GM12891 (cell line): ENCODE measurements at regions not wholly inside any gene's neighbourhood (a gene's known extent, or its start where the extent isn't known, plus 50 kb on each side); places are given as distances from the start of the nearest gene placed in this dataset.

ENCODE experiments used
- DNase-seq: peaks from one replicate; pipeline ENCODE4 v3.0.0; 2011; ENCODE audit warnings: low spot score; ENCODE audit not compliant: insufficient read length
- FAIRE-seq: peaks from 2 replicates; lab custom pipeline; 2011; peaks lifted over from hg19 to GRCh38; lab: Jason Lieb, UNC
- PAX5 ChIP-seq: IDR thresholded peaks from 2 replicates; pipeline ENCODE4 v1.6.1; 2011; ENCODE audit warnings: low read length, moderate library complexity, mild to moderate bottlenecking; ENCODE audit not compliant: insufficient read depth, severe bottlenecking
- POLR2A ChIP-seq: IDR thresholded peaks from 2 replicates; pipeline ENCODE4 v1.6.1; 2011; ENCODE audit warnings: low read depth, low read length, control low read depth
- POLR2AphosphoS5 ChIP-seq: IDR thresholded peaks from 2 replicates; pipeline ENCODE4 v1.6.1; 2011; ENCODE audit warnings: low read depth, low read length, control low read depth
- POU2F2 ChIP-seq: IDR thresholded peaks from 2 replicates; pipeline ENCODE4 v1.6.1; 2011; ENCODE audit warnings: low read depth, mild to moderate bottlenecking, control low read depth, low read length, moderate library complexity
- SPI1 ChIP-seq: IDR thresholded peaks from 2 replicates; pipeline ENCODE4 v1.6.1; 2011; ENCODE audit warnings: low read depth, low read length, control low read depth
- TAF1 ChIP-seq: IDR thresholded peaks from 2 replicates; pipeline ENCODE4 v1.6.1; 2011; ENCODE audit warnings: low read depth, low read length, control low read depth

GRCh38 chr18:26723981-26724380, 141.5 kb downstream of the AQP4 start:
- no peak for TF ChIP-seq PAX5
- TF ChIP-seq POU2F2 = no peak
- TF ChIP-seq POLR2AphosphoS5 = no peak
- no peak for TF ChIP-seq TAF1
- TF ChIP-seq POLR2A = no peak
- TF ChIP-seq SPI1 = no peak

GRCh38 chr18:26722565-26722931, 143.0 kb downstream of the AQP4 start:
- TF ChIP-seq PAX5 (no peak), POLR2A (no peak), TAF1 (no peak), POU2F2 (no peak), POLR2AphosphoS5 (no peak), SPI1 (no peak)
- FAIRE-seq = no peak
- no peak for DNase-seq

More at GRCh38 chr18:26723981-26724380, 141.5 kb downstream of the AQP4 start:
- no peak for FAIRE-seq
- DNase-seq = no peak

DNA sequence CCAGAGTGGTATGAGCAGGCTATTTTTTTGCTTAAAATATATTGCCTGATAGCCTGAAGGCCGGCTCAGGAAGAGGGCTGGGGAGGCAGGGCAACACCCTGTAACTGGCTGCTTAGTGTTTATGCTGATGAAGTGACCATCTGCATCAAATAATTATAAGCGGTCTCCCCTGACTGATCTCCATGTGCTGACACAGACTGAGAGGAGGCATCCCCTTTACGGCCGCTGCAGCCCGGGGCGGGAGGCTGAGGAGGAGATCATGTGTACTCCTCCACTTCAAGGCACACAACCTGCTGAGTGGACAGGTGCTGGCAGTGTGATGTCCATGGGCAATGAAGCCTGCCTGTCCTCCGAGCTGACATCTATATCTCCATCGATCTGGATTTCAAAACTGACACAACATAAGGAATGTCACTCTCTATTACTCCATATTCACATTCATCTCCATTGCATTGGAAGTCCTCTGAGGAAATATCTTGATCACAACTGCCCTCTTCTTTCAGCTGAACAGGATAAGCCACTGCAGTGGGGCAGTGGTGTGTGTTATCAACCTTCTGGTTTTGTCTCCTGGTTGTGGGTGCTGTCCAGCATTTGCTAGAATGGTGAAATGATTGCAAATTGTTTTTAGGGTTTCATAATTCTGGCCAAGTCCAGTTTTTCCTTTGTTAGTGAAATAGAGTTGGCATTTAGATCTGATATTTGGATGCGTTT, 143.5 kb downstream of the AQP4 start:
- FAIRE-seq (no peak), DNase-seq (no peak)
- no peak for TF ChIP-seq POU2F2
- TF ChIP-seq SPI1 = no peak
- no peak for TF ChIP-seq TAF1
- no peak for TF ChIP-seq PAX5
- no peak for TF ChIP-seq POLR2A
- no peak for TF ChIP-seq POLR2AphosphoS5

- TF ChIP-seq PAX5 = no peak
- no peak for TF ChIP-seq POLR2A
- TF ChIP-seq POU2F2 = no peak
- TF ChIP-seq POLR2AphosphoS5 = no peak
- TF ChIP-seq TAF1 = no peak
- TF ChIP-seq SPI1 = no peak
- FAIRE-seq = no peak
- no peak for DNase-seq
These were observed 145.6 kb downstream of the AQP4 start for GRCh38 chr18:26719896-26720295.

GRCh38 chr18:26717123-26717719, 148.3 kb downstream of the AQP4 start:
- no peak for FAIRE-seq
- TF ChIP-seq POLR2AphosphoS5 (no peak), TAF1 (no peak), POLR2A (no peak), POU2F2 (no peak), PAX5 (no peak), SPI1 (no peak)

GRCh38 chr18:26714739-26715138, 150.8 kb downstream of the AQP4 start:
- FAIRE-seq (no peak), DNase-seq (no peak)
- TF ChIP-seq POLR2AphosphoS5 (no peak), SPI1 (no peak), PAX5 (no peak), POU2F2 (no peak), POLR2A (no peak)

More at GRCh38 chr18:26717123-26717719, 148.3 kb downstream of the AQP4 start:
- no peak for DNase-seq

- TF ChIP-seq TAF1 (no peak), SPI1 (no peak), POU2F2 (no peak), POLR2AphosphoS5 (no peak), PAX5 (no peak), POLR2A (no peak)
- no peak for FAIRE-seq
These were observed 153.8 kb downstream of the AQP4 start for GRCh38 chr18:26711756-26712155.

GRCh38 chr18:26710470-26711096, 154.9 kb downstream of the AQP4 start:
- FAIRE-seq (peak; percentile 79), DNase-seq (peak; percentile 12)
- TF ChIP-seq POU2F2 (no peak), SPI1 (no peak), TAF1 (no peak), PAX5 (no peak)

More at GRCh38 chr18:26711756-26712155, 153.8 kb downstream of the AQP4 start:
- no peak for DNase-seq

DNA sequence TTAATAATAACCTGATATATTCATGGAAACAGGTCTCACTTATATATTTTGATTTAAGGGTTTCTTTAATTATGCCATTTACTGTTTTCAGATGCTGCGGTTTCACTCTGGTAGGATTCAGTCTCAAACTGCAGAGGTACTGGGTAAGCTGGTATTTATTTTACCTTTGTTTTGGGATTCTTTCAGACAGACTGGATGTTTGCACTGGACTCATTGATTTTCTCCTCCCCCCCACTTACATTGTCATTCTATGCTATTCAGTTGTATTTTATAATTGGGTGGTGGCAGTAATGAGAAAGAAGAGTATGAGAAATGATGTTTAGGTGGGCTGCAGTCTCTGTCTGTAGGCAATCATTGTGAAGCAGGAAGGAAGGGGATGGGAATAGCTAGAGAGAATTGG, 155.6 kb downstream of the AQP4 start:
- no peak for DNase-seq
- TF ChIP-seq PAX5 (no peak), POU2F2 (no peak), POLR2A (no peak), POLR2AphosphoS5 (no peak), TAF1 (no peak), SPI1 (no peak)
- no peak for FAIRE-seq
